Right renal pelvis (tissue), 4 donors: ENCODE measurements at regions not wholly inside any gene's neighbourhood (a gene's known extent, or its start where the extent isn't known, plus 50 kb on each side); places are given as distances from the start of the nearest gene placed in this dataset.
"Not testable (repeated sequence)": the region's sequence is repeated elsewhere in the genome, so short reads cannot be mapped to it uniquely, and the experiment has no call there.

Experiments used
- DNase-seq, 4 donors: peaks; one replicate each; pipeline ENCODE4 v3.0.0-alpha.2; 2013; ENCODE audit warnings: low read depth in 4 of 4, low spot score in 3 of 4, missing footprints in 1 of 4

DNA sequence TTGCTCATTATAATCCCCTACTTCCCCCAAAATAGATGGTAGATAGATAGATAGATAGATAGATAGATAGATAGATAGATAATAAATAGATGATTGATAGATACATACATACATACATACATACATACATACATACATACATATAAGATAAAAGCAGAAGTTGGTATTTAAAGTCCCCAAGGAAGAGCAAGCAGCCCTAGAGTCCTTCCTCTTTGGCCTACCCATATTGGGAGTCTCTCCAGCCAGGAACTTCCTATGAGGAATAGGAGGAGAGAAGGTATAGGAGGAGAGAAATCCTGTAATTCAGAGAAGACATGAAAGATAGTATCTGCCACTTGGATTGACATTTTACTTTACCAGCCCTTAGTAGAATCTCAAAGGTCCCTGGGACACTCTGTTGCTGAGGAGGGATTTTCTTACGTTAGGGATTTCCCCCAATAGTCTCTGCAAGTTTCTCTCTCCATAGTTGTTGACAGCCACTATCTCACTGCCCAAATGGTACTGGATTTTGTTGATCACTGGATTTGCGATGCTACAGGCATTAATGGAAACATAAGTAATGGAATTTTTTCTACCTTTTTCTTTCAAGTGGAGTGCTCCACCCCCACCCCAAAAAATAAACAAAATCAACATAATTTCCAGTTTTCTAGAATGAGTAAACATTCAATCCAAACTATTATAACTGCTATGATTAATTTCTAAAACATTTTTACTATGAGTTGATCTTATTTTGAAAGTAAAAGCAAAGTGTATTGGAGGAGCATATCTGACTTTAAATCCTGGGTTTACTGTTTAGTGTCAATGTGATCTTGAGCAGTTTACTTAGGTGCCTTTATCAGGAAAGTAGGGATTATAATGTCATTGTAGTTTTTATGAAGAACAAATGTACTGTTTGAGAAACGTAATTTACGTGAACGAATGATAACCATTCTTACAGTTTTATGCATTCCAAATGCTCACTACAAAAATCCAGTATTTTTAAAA, 93.2 kb upstream of the TNFSF4 start:
- DNase-seq = no peak

DNA sequence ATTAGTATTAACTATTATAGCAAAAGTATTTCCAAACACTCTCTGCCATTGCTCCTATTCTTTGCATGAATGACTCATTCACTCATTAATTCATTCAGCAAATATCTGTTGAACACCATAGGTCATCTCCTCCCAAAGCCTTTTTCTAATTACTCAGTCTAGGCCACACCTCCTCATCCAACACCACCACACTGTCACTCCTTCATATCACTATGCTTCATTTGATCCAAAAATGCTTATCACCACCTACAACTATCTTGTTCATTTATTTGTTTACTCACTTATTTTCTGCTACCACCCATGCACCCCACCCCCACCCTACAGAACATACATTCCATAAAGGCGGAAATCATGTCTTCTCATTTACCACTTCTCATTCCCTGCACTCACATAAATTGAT, 94.4 kb upstream of the TNFSF4 start:
- no peak for DNase-seq

DNA sequence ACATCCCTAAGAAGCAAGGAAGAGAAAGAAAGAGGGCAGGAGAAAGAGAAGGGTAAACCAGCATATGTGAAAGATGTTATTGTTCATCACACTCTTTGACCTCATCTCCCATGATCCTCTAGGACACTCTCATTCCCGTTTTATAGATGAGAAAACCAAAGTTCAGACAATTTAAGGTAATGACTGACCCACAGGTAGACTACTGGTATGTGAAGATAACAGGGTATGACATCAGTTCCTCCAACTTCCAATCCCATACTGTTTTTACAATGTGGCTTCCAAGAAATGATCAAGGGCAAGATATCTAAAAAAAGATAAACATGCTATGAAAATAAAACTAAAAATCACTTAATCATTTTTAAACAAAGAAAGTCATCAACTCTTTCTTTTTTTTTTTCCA, 95.2 kb upstream of the TNFSF4 start:
- DNase-seq = no peak

DNA sequence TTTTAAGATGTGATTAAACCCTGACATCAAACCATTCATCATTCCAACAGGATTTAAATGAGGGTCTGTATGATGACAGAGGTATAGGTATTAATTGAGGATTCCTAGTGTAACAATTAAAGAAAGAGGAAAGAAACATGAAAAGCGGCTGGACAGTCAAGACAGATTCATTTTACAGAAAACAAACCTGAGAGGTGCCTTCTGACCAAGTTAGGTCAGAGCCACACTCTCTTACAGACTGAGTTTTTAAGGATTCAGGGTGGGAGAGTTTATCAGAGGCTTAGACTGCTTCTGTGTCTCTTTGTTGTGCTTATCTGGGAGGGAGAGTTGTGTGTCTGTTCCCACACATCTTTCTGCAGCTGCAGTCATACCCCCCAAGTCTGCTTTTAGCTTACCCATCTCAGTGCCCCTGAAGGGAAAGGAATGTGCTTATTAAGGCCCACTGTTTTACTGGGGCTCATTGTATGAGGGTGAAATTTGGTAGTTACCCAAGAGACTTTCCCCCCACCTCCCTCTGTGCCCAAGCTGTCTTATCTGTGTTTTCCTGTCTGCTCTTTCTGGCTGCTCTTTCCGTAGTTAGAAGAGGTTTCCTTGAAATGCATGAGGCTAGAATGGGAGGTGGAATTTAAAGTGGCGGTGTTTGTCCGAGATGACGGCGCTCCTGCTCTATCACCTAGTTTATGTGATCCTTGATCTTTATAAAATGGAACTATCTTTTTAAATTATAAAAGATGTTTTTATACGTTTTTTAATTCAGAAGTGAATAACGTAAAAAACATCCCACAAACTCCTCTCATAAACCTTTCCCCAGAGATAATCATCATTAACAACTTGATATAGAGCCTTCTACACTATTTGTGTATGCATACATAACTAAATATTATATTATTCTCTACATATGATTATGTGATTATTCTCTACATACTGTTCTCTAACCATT, 96.0 kb upstream of the TNFSF4 start:
- DNase-seq = no peak

DNA sequence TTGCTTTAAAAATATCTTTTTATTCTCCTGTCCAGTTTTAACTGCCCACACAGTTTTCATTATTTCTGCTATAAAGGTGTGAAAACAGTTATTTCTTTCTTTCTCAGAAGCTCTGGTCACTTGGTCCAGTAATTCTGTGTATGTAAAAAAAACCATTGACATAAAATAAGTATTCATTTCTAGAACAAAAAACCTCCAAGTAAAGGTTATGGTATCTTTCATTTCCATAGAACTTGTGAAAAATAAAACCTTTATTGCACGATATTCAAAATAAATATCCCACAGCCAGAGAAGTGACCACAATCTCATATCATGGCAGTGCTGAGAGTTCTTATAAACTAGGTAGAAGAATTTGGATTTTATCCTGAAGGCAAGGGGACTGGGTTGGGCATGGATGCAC, 96.9 kb upstream of the TNFSF4 start:
- DNase-seq = no peak

DNA sequence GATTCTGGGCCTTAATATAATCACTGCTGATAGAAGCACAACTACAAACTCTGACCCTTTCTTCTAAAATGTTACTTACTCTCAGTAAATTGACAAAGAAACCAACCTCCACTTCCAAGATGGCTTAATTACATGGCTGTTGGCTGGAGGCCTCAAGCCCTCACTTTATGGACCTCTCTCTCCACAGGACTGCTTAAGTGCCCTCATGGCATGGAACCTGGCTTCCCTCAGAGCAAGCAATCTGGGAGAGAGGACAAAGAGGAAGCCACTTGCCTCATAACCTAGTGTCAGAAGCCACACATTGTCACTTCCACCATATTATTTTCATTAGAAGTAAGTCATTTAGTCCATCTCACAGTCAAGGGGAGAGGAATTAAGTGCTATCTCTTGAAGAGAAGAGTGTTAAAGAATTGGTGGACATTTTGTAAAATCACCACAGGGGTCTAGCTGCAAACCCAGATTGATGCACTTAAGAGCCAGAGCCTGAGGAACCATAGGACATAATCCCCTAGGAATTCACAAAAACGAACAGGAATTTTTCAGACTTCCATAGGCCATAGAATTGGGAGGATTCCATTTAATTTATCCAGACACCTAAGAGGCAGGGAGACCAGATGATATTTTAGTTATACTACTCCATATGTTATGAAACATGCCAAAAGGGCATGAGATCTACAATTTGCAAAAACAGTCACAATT, 97.5 kb upstream of the TNFSF4 start:
- DNase-seq = no peak

DNA sequence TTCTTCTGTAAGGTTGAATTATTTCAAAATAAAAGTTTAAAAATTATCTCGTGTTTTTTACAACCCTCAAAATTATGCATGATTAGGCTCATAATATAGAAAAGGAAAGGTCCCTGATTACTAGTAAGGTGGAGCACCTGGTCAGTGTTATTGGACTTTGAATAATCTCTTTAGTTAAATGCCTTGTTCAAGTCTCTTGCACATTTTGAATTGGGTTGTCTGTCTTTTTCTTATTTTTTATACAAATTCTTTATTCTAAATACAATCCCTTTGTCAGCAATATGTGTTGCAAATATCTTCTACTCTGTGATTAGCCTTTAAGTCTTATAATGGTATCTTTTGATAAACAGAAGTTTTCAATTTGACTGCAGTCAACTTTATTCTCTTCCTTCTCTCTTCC, 100.7 kb upstream of the TNFSF4 start:
- no peak for DNase-seq

DNA sequence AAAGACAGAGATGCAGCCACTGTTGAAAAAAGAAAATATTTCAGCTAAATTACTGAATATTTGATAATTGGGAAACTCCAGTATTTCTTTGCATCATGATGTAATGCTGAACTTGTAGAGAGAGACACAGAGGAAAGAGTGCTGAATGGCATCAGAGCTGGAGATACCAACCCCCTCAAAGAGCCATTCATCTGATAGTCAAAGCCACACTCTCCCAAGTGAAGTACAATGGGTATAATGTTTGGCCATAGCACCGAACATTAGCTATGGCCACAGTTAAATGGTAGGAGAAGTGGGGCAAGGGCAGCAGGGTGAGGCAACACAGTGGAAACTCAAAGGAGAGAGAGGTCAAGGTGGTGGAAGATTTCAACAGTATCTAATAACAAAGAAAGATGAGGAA, 107.5 kb upstream of the TNFSF4 start:
- no peak for DNase-seq

DNA sequence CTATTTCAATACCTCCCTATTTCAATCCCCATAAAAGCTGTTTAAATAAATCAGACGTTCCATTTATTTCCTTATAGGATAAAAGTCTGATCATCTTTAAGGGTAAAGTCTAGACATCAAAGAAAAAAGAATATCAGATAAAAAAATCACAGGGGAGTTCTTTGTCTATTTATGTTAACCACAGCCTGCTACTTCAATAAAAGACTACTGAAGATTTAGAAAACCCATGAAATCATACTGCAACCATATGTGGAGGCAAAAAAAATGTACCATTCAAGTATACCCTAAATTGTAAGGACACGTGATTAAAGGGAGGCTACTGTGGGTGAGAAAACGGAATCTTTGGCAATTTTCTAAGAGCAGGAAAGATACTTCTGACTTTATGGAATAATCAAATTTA, 108.2 kb upstream of the TNFSF4 start:
- no peak for DNase-seq

DNA sequence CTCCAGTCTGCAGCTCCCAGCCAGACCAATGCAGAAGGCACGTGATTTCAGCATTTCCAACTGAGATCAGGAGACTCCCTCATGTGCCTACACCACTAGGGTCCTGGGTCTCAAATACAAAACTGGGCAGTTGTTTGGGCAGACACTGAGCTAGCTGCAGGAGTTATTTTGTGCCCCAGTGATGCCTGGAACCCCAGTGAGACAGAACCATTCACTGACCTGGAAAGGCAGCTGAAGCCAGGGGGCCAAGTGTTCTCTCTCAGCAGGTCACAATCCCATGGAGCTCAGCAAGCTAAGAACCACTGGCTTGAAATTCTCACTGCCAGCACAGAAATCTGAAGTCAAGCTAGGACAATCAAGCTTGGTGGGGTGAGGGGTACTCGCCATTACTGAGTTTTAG, 111.7 kb upstream of the TNFSF4 start:
- DNase-seq = no peak

DNA sequence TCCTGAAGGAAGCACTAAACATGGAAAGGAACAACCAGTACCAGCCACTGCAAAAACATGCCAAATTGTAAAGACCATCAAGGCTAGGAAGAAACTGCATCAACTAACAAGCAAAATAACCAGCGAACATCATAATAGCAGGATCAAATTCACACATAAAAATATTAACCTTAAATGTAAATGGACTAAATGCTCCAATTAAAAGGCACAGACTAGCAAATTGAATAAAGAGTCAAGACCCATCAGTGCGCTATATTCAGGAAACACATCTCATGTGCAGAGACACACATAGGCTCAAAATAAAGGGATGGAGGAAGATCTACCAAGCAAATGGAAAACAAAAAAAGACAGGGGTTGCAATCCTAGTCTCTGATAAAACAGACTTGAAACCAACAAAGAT, 117.2 kb upstream of the TNFSF4 start:
- DNase-seq = not testable (repeated sequence)

DNA sequence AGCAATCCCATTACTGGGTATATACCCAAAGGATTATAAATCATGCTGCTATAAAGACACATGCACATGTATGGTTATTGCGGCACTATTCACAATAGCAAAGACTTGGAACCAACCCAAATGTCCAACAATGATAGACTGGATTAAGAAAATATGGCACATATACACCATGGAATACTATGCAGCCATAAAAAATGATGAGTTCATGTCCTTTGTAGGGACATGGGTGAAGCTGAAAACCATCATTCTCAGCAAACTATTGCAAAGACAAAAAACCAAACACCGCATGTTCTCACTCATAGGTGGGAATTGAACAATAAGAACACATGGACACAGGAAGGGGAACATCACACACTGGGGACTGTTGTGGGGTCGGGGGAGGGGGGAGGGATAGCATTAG, 120.9 kb upstream of the TNFSF4 start:
- not testable (repeated sequence) for DNase-seq

DNA sequence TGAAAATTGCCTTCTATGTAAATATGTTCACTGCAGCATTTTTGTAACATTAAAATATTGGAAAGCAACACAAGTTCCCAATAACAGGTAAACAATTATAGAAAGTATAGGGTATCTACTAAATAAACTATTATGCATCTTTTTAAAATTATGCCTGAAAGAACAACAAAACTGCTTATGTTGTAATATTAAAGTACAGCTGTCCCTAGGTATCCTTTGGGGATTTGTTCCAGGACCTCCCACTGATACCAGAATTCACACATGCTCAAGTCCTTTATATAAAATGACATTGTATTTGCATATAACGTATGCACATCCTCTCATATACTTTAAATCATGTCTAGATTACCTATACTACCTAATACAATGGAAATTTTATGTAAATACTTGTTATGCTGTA, 121.8 kb upstream of the TNFSF4 start:
- no peak for DNase-seq

DNA sequence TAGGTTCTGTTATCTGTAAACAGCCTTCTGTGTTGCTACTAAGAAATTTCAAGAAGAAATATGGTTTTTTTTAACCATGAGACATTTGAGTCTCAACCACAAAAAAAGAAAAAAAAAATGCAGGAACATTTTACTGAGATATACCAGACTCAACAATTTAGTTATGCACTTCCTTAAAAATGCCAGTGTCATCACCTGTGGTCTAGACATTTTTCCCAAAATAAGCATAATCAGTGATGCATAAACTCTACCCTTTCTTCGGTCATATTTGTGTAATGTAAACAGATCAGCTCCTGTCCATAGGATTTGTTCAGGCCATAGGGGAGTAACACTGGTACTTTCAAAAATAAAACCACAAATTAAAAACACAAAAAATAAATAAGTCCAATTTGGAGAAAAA, 122.6 kb upstream of the TNFSF4 start:
- no peak for DNase-seq

DNA sequence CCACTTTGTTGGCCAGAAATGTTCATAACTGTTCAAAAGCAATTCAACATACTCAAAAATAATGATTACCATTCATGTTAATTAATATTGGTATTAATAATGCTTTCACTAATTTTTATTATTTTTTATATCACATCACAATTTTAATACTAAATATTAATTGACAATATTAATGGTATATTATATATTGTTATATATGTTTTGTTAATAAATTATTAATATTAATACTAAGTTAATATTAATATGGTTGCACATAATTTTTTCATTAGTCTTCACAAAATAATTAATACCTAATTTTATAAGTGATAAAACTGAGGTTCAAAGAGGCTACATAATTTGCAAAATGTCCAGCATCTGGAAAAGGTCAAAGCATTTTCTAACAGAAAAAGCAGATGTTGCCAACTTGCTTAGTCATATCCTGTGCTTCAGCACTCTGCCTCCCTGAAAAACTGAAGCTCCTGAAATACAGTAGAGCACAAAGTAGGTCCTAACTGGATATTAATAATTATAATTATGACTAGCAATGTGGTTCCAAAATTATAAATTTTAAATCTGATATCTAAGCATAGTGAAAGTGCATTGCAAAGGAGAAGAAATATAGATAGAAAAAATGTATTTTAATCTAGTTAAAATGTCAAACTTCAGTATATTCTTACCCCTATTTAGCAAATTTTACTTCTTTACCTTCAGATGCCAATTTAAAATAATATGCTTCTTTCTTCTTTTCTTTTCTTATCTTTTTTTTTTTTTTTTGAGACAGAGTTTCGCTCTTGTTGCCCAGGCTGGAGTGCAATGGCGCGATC, 123.2 kb upstream of the TNFSF4 start:
- DNase-seq = no peak

DNA sequence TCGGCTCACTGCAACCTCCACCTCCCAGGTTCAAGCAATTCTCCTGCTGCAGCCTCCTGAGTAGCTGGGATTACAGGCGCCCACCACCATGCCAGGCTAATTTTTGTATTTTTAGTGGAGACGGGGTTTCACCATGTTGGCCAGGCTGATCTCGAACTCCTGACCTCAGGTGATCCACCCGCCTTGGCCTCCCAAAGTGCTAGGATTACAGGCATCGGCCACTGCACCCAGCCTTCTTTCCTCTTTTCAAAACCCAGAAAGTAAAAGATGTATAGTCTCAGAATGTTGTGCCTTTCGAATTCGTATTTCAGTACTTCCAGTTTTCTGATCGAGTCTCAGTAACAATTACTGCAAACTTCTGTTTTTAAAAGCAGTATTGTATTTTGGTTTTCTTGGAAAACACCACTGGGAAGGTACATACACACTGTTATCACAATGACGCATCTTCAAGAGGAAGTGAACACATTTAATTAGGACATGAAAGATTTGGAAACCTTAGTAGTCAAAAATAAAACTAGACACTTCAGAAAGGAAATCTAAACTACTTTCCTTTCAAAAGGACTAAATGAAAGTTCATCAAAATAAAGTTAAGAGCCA, 123.9 kb upstream of the TNFSF4 start:
- DNase-seq = not testable (repeated sequence)

DNA sequence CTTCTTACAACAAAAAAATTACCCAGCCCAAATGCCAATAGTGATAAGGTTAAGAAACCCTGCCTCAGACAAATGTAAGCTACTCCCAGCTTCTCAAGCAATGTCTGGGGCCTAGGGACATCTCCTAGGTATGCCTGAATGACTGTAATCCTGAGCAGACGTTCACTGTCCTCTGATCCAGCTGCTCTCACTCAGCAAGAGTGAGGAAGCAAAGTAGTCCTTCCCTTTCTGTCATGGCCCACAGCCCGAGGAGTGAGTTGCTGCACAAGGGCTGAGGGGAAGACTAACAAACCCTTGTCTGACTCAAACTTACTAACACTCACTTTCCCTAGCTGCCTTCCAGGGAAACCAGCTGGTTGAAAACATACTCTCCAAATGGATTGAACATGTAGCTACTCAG, 124.9 kb upstream of the TNFSF4 start:
- DNase-seq = no peak

DNA sequence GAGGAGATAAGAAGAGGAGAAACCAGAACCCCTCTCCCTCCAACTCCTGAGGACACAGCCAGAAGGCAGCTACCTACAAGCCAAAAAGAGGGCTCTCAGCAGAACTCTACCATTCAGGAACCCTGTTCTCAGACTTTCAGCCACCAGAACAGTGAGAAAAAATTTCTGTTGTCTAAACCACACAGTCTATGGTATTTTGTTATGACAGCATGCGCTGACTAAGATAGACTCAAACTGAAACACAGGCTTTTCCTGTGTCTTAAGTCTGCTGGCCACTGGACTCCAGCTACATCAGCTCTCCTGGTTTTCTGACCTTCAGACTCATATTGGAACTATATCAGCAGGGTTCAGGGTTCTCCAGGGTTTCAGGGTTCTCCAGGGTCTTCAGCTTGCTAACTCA, 126.5 kb upstream of the TNFSF4 start:
- DNase-seq = no peak

DNA sequence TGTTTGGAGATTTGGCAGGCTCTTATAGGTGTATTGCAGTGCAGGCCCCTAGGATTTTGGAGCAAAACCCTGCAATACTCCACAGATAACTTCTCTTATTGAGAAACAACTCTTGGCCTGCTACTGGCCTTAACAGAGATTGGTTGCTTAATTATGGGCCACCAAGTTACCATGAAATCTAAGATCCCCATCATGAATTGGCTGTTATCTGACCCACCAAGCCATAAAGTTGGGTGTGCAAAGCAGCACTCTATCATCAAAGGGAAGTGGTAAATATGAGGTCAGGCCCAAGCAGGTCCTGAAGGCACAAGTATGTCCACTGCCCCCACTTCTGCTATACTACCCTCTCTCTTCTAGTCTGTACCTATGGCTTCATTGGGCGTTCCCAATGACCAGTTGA, 130.0 kb upstream of the TNFSF4 start:
- no peak for DNase-seq

DNA sequence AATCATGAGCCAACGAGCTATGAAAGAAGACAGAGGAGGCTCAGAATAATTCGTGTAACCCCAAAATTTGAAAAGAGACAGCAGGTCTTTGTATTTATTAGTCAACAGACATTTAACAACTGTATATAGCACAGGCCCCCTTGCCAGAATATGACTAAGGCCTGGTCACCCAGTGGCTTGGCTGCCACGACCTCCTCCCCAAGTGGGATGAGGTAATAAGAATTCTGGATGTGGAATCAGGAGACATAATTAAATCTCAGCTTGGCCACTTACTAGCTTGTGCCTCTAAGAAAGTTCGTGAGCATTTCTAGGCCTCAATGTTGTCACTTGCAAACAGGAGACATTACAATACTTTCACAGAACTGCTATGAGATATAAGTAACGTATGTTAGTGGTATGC, 134.2 kb upstream of the TNFSF4 start:
- no peak for DNase-seq
